Tibial nerve (tissue), 3 donors: ENCODE measurements at regions not wholly inside any gene's neighbourhood (a gene's known extent, or its start where the extent isn't known, plus 50 kb on each side); places are given as distances from the start of the nearest gene placed in this dataset.

Experiments used
- EP300 ChIP-seq, 2 donors: sonication (generic); formaldehyde crosslinking; IDR thresholded peaks; one replicate each; pipeline ENCODE4 v1.6.1; 2017; ENCODE audit warnings: antibody characterized with exemption in 2 of 2, mild to moderate bottlenecking in 1 of 2
- POLR2A ChIP-seq, 2 donors: fragments of 450-650 bp; IDR thresholded peaks; one replicate each; pipeline ENCODE4 v1.6.1; 2017; ENCODE audit warnings: antibody characterized with exemption in 2 of 2, mild to moderate bottlenecking in 2 of 2, moderate library complexity in 2 of 2

GRCh38 chr2:82199493-82199852 is 1894.9 kb upstream of the LRRTM1 start:
- TF ChIP-seq EP300 (IDR thresholded peaks at IDR 0.05) (no peak), POLR2A (IDR thresholded peaks at IDR 0.05) (no peak)
